Adrenal gland (tissue), 9 donors: ENCODE measurements at regions not wholly inside any gene's neighbourhood (a gene's known extent, or its start where the extent isn't known, plus 50 kb on each side); places are given as distances from the start of the nearest gene placed in this dataset.

ENCODE experiments used
- DNase-seq, 7 donors: peaks; one replicate each; pipeline ENCODE4 v3.0.0-alpha.2; 2019 to 2020
- H3K27ac ChIP-seq, 5 donors: fragments of 200-600 bp; sonication (generic) in 4 of 5; 1 replicate in 3 of 5; 2 replicates in 2 of 5; pipeline versions ENCODE4 v1.5.1 to v1.8.0; 2016 to 2020; ENCODE audit warnings: mild to moderate bottlenecking in 1 of 5
- H3K27me3 ChIP-seq: fragments of 200-600 bp; 2 replicates; pipeline ENCODE4 v1.8.0; 2021
- H3K36me3 ChIP-seq, 2 donors: fragments of 200-600 bp; replicated peaks in 1 of 2; 1 replicate in 1 of 2; 2 replicates in 1 of 2; pipeline versions ENCODE4 v1.5.1 to v1.8.0; 2018 to 2022
- H3K4me1 ChIP-seq, 2 donors: fragments of 200-600 bp; replicated peaks in 1 of 2; 1 replicate in 1 of 2; 2 replicates in 1 of 2; pipeline versions ENCODE4 v1.5.1 to v1.8.0; 2018 to 2021
- H3K4me3 ChIP-seq, 4 donors: fragments of 200-600 bp; sonication (generic) in 3 of 4; one replicate each; pipeline ENCODE4 v1.5.1; 2016 to 2018
- H3K9me3 ChIP-seq, 3 donors: fragments of 200-600 bp; sonication (generic) in 1 of 3; replicated peaks in 1 of 3; 1 replicate in 2 of 3; 2 replicates in 1 of 3; pipeline versions ENCODE4 v1.5.1 to v1.8.0; 2016 to 2021
- CTCF ChIP-seq, 6 experiments: fragments of 450-650 bp in 4 of 6; fragments of 200-600 bp in 2 of 6; sonication (generic) in 1 of 6; IDR thresholded peaks; 1 replicate in 5 of 6; 2 replicates in 1 of 6; pipeline versions ENCODE4 v1.5.1 to v1.8.0; 2016 to 2021; ENCODE audit warnings: antibody characterized with exemption in 6 of 6, mild to moderate bottlenecking in 2 of 6, moderate library complexity in 1 of 6
- POLR2A ChIP-seq, 2 donors: fragments of 450-650 bp; IDR thresholded peaks; one replicate each; pipeline ENCODE4 v1.6.1; 2017; ENCODE audit warnings: antibody characterized with exemption in 2 of 2, mild to moderate bottlenecking in 2 of 2, moderate library complexity in 1 of 2
- WGBS, 4 donors: extraction: QIAGEN DNeasy Blood & Tissue Kit in 2 of 4; methylation state at CpG; one replicate each; pipeline versions ENCODE4 v1.1.5 to v1.1.7; 2013 to 2017; 5-methylcytosine and 5-hydroxymethylcytosine counted together
- intact Hi-C, 2 donors: fragments of 100-400 bp; cut with DNase I; formaldehyde crosslinking; loops; one replicate each; pipeline versions ENCODE4 v1.14.1 to v1.15.0; 2022 to 2023
- donor health status: healthy with polysubstance abuse.
- donor health status: Bipolar disorder and iron deficiency.
- donor health status: DM: yes; HTN: yes; CAD: no.
- donor health status: DM: no; HTN: no; CAD: no.
- donor health status: DM: no; HTN: no; CAD: no.

- intact Hi-C loops: no loop called here
- DNase-seq: peak in 1 of 7 donors; percentile 20
- Histone ChIP-seq H3K27me3 (no peaks in the 10 kb centered on the region), H3K4me1 (no peaks in the 10 kb centered on the region), H3K9me3 (no peaks in the 10 kb centered on the region), H3K36me3 (no peaks in the 10 kb centered on the region), H3K4me3 (no peak overlapping the region), H3K27ac (no peak overlapping the region)
- TF ChIP-seq POLR2A (IDR thresholded peaks at IDR 0.05) (no peak), CTCF (IDR thresholded peaks at IDR 0.05) (no peak)
- WGBS, 4 donors: 51 to 68% (median 52%) methylated on average over 2 of the region's 2 CpGs
Measured at GRCh38 chr18:6653880-6654279, 75.6 kb upstream of the ARHGAP28 start.

GRCh38 chr18:6659963-6660725, 69.4 kb upstream of the ARHGAP28 start:
- H3K9me3 ChIP-seq: no peaks in the 10 kb centered on the region
- intact Hi-C loops: no loop called here
- 67 to 77% (median 69%) methylated on average over 7 of the region's 7 CpGs for WGBS, 4 donors
- no peaks in the 10 kb centered on the region for H3K27me3 ChIP-seq
- TF ChIP-seq CTCF (IDR thresholded peaks at IDR 0.05) (no peak), POLR2A (IDR thresholded peaks at IDR 0.05) (no peak)
- no peak overlapping the region for H3K4me3 ChIP-seq
- no peaks in the 10 kb centered on the region for H3K36me3 ChIP-seq
- no peak for DNase-seq
- no peaks in the 10 kb centered on the region for H3K4me1 ChIP-seq
- H3K27ac ChIP-seq: no peak overlapping the region

GRCh38 chr18:6661692-6662415, 67.7 kb upstream of the ARHGAP28 start:
- no peaks in the 10 kb centered on the region for H3K9me3 ChIP-seq
- no peak for DNase-seq
- no peaks in the 10 kb centered on the region for H3K27me3 ChIP-seq
- WGBS, 4 donors: 66 to 79% (median 72%) methylated on average over 4 of the region's 4 CpGs
- no peak overlapping the region for H3K4me3 ChIP-seq
- H3K27ac ChIP-seq: no peak overlapping the region
- intact Hi-C loops: no loop called here
- no peaks in the 10 kb centered on the region for H3K4me1 ChIP-seq
- no peaks in the 10 kb centered on the region for H3K36me3 ChIP-seq
- TF ChIP-seq POLR2A (IDR thresholded peaks at IDR 0.05) (no peak), CTCF (IDR thresholded peaks at IDR 0.05) (no peak)

GRCh38 chr18:6666012-6666685, 63.4 kb upstream of the ARHGAP28 start:
- no peaks in the 10 kb centered on the region for H3K4me1 ChIP-seq
- H3K27me3 ChIP-seq: no peaks in the 10 kb centered on the region
- no peaks in the 10 kb centered on the region for H3K36me3 ChIP-seq
- 47 to 78% (median 57%) methylated on average over 3 of the region's 3 CpGs for WGBS, 4 donors
- no peak for DNase-seq
- intact Hi-C loops: no loop called here
- no peak for TF ChIP-seq CTCF (IDR thresholded peaks at IDR 0.05)
- H3K9me3 ChIP-seq: no peaks in the 10 kb centered on the region
- no peak overlapping the region for H3K27ac ChIP-seq
- H3K4me3 ChIP-seq: no peak overlapping the region
